Kidney epithelial cell (primary cell): ENCODE measurements at regions not wholly inside any gene's neighbourhood (a gene's known extent, or its start where the extent isn't known, plus 50 kb on each side); places are given as distances from the start of the nearest gene placed in this dataset.

ENCODE experiments used
- DNase-seq: peaks from one replicate; pipeline ENCODE4 v3.0.0-alpha.2; 2010; ENCODE audit warnings: low read depth
- H3K27me3 ChIP-seq: 2 replicates; pipeline ENCODE4 v1.6.0; 2011; ENCODE audit warnings: low read length; ENCODE audit not compliant: control insufficient read depth, insufficient read depth
- H3K36me3 ChIP-seq: 2 replicates; pipeline ENCODE4 v1.5.1; 2011; ENCODE audit warnings: low read length; ENCODE audit not compliant: control insufficient read depth, insufficient read depth
- H3K4me3 ChIP-seq: 2 replicates; pipeline ENCODE4 v1.5.1; 2011; ENCODE audit warnings: low read depth, mild to moderate bottlenecking, control low read depth, low read length
- TF ChIP-seq, protein P1 (sequence below): IDR thresholded peaks from 2 replicates; pipeline ENCODE4 v1.5.1; 2011; ENCODE audit warnings: mild to moderate bottlenecking, moderate library complexity, low read length, control low read depth, inconsistent platforms; ENCODE audit not compliant: insufficient read depth, poor library complexity, severe bottlenecking

DNA sequence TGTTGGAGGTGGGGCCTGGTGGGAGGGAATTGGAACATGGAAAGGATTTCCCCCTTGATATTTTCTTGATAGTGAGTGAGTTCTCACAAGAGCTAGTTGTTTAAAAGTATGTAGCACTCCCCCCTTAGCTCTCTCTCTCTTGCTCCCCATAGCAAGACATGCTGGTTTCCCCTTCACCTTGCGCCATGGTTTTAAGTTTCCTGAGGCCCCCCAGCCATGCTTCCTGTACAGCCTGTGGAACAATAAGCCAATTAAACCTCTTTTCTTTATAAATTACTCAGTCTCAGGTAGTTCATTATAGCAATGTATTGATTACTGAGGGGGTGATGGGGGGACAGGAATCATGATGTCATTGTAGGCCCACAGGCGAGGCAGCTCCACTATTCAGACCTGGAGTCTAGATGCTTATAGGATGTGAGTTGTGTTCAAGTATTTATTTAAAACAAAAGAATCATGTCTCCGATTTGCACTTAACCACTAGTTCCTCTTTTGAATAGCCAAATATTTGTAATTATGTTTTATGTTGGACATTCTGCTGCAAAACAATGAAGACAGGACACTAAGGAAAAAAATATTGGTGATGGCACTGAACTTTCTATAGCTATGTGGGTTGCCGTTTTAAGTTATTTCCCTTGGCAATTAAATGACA lies 156.6 kb downstream of the TMEM38B start:
- TF ChIP-seq, protein P1, sequence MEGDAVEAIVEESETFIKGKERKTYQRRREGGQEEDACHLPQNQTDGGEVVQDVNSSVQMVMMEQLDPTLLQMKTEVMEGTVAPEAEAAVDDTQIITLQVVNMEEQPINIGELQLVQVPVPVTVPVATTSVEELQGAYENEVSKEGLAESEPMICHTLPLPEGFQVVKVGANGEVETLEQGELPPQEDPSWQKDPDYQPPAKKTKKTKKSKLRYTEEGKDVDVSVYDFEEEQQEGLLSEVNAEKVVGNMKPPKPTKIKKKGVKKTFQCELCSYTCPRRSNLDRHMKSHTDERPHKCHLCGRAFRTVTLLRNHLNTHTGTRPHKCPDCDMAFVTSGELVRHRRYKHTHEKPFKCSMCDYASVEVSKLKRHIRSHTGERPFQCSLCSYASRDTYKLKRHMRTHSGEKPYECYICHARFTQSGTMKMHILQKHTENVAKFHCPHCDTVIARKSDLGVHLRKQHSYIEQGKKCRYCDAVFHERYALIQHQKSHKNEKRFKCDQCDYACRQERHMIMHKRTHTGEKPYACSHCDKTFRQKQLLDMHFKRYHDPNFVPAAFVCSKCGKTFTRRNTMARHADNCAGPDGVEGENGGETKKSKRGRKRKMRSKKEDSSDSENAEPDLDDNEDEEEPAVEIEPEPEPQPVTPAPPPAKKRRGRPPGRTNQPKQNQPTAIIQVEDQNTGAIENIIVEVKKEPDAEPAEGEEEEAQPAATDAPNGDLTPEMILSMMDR, result no peak
- Histone ChIP-seq H3K4me3 (no peak overlapping the region), H3K36me3 (no peaks in the 10 kb centered on the region), H3K27me3 (no peaks in the 10 kb centered on the region)
- no peak for DNase-seq

GRCh38 chr9:105854026-105854782 lies 159.9 kb downstream of the TMEM38B start:
- DNase-seq, result no peak

DNA sequence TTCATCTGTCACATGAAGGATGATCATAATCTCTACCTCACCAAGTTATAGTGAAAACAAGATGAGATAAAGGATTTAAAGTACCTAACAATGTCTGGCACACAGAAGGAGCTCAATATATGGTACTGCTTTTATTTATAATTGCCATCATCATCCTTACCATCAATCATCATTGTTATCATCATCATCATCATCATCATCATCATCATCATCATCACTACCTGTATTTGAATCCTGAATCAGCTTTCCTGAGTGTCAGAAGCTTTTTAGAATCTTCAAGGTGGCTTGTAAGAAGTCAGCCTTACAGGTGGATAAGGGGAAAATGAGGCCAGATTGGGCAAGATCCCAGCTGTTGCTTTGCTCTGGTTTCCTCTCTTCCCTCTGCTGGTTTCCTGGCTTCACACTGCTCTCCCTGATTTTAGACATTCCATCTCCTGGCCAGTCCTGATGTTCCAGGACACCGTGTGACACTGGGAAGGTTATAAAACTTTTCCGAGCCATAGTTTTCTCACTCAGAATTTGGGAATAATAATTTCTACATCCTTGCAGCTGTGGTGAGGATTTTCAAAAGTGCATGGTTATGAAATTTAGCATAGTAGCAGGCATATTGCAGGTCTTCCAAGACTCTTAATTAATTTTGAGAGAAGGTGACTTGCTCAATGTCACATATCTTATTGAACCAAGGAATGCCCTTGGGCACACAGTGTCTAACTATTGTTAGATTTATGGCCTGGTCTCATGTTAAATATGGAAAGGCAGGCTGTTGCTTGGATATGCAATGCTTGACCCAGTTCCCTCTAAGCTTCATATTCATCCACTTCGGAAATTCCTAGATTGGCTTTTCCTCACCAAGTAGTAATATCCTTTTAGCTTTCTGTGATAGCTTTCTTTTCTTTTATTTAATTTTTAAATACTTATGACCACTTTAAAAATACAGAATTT lies 160.7 kb downstream of the TMEM38B start:
- no peak for DNase-seq
- no peaks in the 10 kb centered on the region for H3K27me3 ChIP-seq
- TF ChIP-seq, protein P1, result no peak
- no peaks in the 10 kb centered on the region for H3K36me3 ChIP-seq
- H3K4me3 ChIP-seq, result no peak overlapping the region

More at GRCh38 chr9:105854026-105854782, 159.9 kb downstream of the TMEM38B start:
- H3K36me3 ChIP-seq, result no peaks in the 10 kb centered on the region
- H3K27me3 ChIP-seq, result no peaks in the 10 kb centered on the region
- TF ChIP-seq, protein P1, result no peak
- H3K4me3 ChIP-seq, result no peak overlapping the region

DNA sequence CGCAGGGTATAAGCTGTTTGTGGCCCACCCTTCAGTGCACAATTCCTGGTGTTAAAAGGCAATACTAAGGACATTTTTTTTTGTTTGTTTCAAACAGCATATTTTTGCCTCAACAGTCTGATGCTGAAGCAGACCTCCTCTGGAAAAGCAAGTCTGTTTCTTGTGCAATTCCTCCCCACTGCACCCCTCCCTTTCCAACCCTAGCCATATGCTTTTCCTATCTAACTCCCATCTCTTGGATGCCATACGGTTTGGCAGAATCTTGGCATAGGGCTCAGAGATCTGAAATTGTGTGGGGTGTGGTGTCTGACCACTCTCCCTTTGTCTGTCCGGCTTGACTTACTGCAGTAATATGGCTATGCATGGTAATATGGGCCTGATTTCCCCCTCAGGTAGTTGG lies 161.6 kb downstream of the TMEM38B start:
- H3K36me3 ChIP-seq, result no peaks in the 10 kb centered on the region
- no peaks in the 10 kb centered on the region for H3K27me3 ChIP-seq
- TF ChIP-seq, protein P1, result no peak
- H3K4me3 ChIP-seq, result no peak overlapping the region
- no peak for DNase-seq

- DNase-seq, result no peak
- TF ChIP-seq, protein P1, result no peak
- Histone ChIP-seq H3K4me3 (no peak overlapping the region), H3K36me3 (no peaks in the 10 kb centered on the region), H3K27me3 (no peaks in the 10 kb centered on the region)
Observed at GRCh38 chr9:105858006-105858690, 163.8 kb downstream of the TMEM38B start.
